ENCODE measurements at regions not wholly inside any gene's neighbourhood (a gene's known extent, or its start where the extent isn't known, plus 50 kb on each side); places are given as distances from the start of the nearest gene placed in this dataset.

- Histone ChIP-seq H3K79me2 (replicated peaks; ENCODE audit: insufficient read depth) (no peaks in the 10 kb centered on the region), H3K36me3 (ENCODE audit: insufficient read depth) (no peaks in the 10 kb centered on the region), H4K20me1 (replicated peaks; ENCODE audit: insufficient read depth) (no peaks in the 10 kb centered on the region), H3K4me2 (no peak overlapping the region), H3K9me2 (ENCODE audit: insufficient read depth) (no peaks in the 10 kb centered on the region), H3K4me1 (ENCODE audit: insufficient read depth) (no peaks in the 10 kb centered on the region), H3K4me3 (no peak overlapping the region), H2AFZ (no peak overlapping the region), H3K27ac (ENCODE audit: low read depth) (no peak overlapping the region), H3F3A (replicated peaks; ENCODE audit: low read depth) (no peaks in the 10 kb centered on the region), H3K27me3 (ENCODE audit: insufficient read depth) (no peaks in the 10 kb centered on the region)
- ATAC-seq (no peak), DNase-seq (ENCODE audit: low spot score) (no peak)
- peaks cover 4% of the 10 kb centered on the region; the same call in 1 of the 3 replicates for H3K4me1 Mint-ChIP-seq
- no peaks in the 10 kb centered on the region for H3K36me3 Mint-ChIP-seq (ENCODE audit: low read depth)
- H3K27me3 Mint-ChIP-seq (ENCODE audit: insufficient read depth, low read depth, poor library complexity) = no peaks in the 10 kb centered on the region
- H3K9me3 Mint-ChIP-seq = no peaks in the 10 kb centered on the region; the same call in 2 of the 3 replicates
- no peak overlapping the region for H3K4me3 Mint-ChIP-seq
- TF ChIP-seq EZH2phosphoT487 (IDR thresholded peaks at IDR 0.05; ENCODE audit: unreplicated experiment) = no peak
- no peak for TF ChIP-seq ZNF331 (CRISPR knock-in tag; IDR thresholded peaks at IDR 0.05; ENCODE audit: low read depth)
- TF ChIP-seq ZNF114 (CRISPR knock-in tag; IDR thresholded peaks at IDR 0.05) = no peak
- no peak for TF ChIP-seq POLR2AphosphoS5 (IDR thresholded peaks at IDR 0.05; ENCODE audit: low read depth)
- TF ChIP-seq REST (IDR thresholded peaks at IDR 0.05; ENCODE audit: unreplicated experiment) = no peak
- no peak for TF ChIP-seq CTCF (conservative IDR thresholded peaks at IDR 0.05; ENCODE audit: low read depth in 2 of 2)
- H3K27ac Mint-ChIP-seq = no peak overlapping the region
Observed at GRCh38 chr18:38456253-38456652, 890.7 kb upstream of the CELF4 start.

- Mint-ChIP-seq H3K9me3 (no peaks in the 10 kb centered on the region; the same call in 2 of the 3 replicates), H3K27ac (no peak overlapping the region), H3K27me3 (ENCODE audit: insufficient read depth, low read depth, poor library complexity) (no peaks in the 10 kb centered on the region), H3K4me1 (peaks cover 11% of the 10 kb centered on the region), H3K36me3 (ENCODE audit: low read depth) (no peaks in the 10 kb centered on the region), H3K4me3 (no peak overlapping the region)
- no peak overlapping the region for H3K4me2 ChIP-seq
- no peaks in the 10 kb centered on the region for H3F3A ChIP-seq (replicated peaks; ENCODE audit: low read depth)
- H2AFZ ChIP-seq = no peak overlapping the region; the same call in 1 of the 2 replicates
- H3K4me1 ChIP-seq (ENCODE audit: insufficient read depth) = no peaks in the 10 kb centered on the region
- no peaks in the 10 kb centered on the region for H3K79me2 ChIP-seq (replicated peaks; ENCODE audit: insufficient read depth)
- ATAC-seq = no peak
- no peaks in the 10 kb centered on the region for H3K36me3 ChIP-seq (ENCODE audit: insufficient read depth)
- no peak overlapping the region for H3K27ac ChIP-seq (ENCODE audit: low read depth)
- H3K4me3 ChIP-seq = no peak overlapping the region
- no peak for DNase-seq (ENCODE audit: low spot score)
- no peaks in the 10 kb centered on the region for H3K9me2 ChIP-seq (ENCODE audit: insufficient read depth)
- H4K20me1 ChIP-seq (replicated peaks; ENCODE audit: insufficient read depth) = no peaks in the 10 kb centered on the region
- no peaks in the 10 kb centered on the region for H3K27me3 ChIP-seq (ENCODE audit: insufficient read depth)
- TF ChIP-seq EZH2phosphoT487 (IDR thresholded peaks at IDR 0.05; ENCODE audit: unreplicated experiment) = no peak
- no peak for TF ChIP-seq ZNF114 (CRISPR knock-in tag; IDR thresholded peaks at IDR 0.05)
- no peak for TF ChIP-seq REST (IDR thresholded peaks at IDR 0.05; ENCODE audit: unreplicated experiment)
- no peak for TF ChIP-seq CTCF (conservative IDR thresholded peaks at IDR 0.05; ENCODE audit: low read depth in 2 of 2)
- TF ChIP-seq CREB1 (CRISPR knock-in tag; IDR thresholded peaks at IDR 0.05; ENCODE audit: low read depth) = no peak
- TF ChIP-seq EZH2 (IDR thresholded peaks at IDR 0.05; ENCODE audit: low read depth, unreplicated experiment) = no peak
- TF ChIP-seq ETS1 (IDR thresholded peaks at IDR 0.05) = no peak
- no peak for TF ChIP-seq STAT1 (IDR thresholded peaks at IDR 0.05; ENCODE audit: unreplicated experiment)
- TF ChIP-seq POLR2AphosphoS5 (IDR thresholded peaks at IDR 0.05; ENCODE audit: low read depth) = no peak
Observed at GRCh38 chr18:38454764-38455469, 889.3 kb upstream of the CELF4 start.

Data from GM23338 (cell line).